SK-N-SH (cell line): ENCODE measurements at regions not wholly inside any gene's neighbourhood (a gene's known extent, or its start where the extent isn't known, plus 50 kb on each side); places are given as distances from the start of the nearest gene placed in this dataset.
"Not testable (repeated sequence)": the region's sequence is repeated elsewhere in the genome, so short reads cannot be mapped to it uniquely, and the experiment has no call there.

ENCODE experiments used
- CTCF ChIA-PET: fragments of 300-600, 350-600 bp; formaldehyde crosslinking; extraction: SDS; loops from one replicate; lab custom pipeline; 2021; lab: Yijun Ruan, JAX
- POLR2A ChIA-PET: fragments of 350-600 bp; sonication (Branson Sonifier 250); formaldehyde crosslinking; extraction: SDS; loops from one replicate; lab custom pipeline; 2020; ENCODE audit warnings: antibody characterized with exemption, inconsistent platforms; lab: Yijun Ruan, JAX
- DNase-seq: peaks from one replicate; pipeline ENCODE4 v3.0.0; 2012
- H2AFZ ChIP-seq: fragments of 200-600 bp; sonication (generic); 2 replicates; pipeline ENCODE4 v1.8.1; 2016; ENCODE audit warnings: antibody characterized with exemption, mild to moderate bottlenecking, low read depth
- H3F3A ChIP-seq: fragments of 200-600 bp; sonication (generic); replicated peaks from 2 replicates; pipeline ENCODE3; 2016; ENCODE audit warnings: antibody characterized with exemption, mild to moderate bottlenecking; ENCODE audit not compliant: insufficient read depth
- H3K27ac ChIP-seq, 2 experiments: fragments of 200-500 bp in 1 of 2; fragments of 200-600 bp in 1 of 2; sonication (Bioruptor generic) in 1 of 2; sonication (generic), shearing (Covaris generic) in 1 of 2; 2 replicates each; pipeline versions ENCODE4 v1.5.1 to v1.6.1; 2014 to 2016; ENCODE audit warnings: low read depth in 2 of 2, inconsistent platforms in 1 of 2, low read length in 1 of 2, mild to moderate bottlenecking in 1 of 2, mixed read lengths in 1 of 2
- H3K27me3 ChIP-seq: fragments of 200-600 bp; sonication (generic), shearing (Covaris generic); 2 replicates; pipeline ENCODE4 v1.6.1; 2016; ENCODE audit warnings: mixed run types; ENCODE audit not compliant: insufficient read depth
- H3K36me3 ChIP-seq, 2 experiments: fragments of 200-500 bp in 1 of 2; fragments of 200-600 bp in 1 of 2; sonication (Bioruptor generic) in 1 of 2; sonication (generic) in 1 of 2; replicated peaks in 1 of 2; 2 replicates each; pipeline versions ENCODE3 to v1.5.1; 2014 to 2016; ENCODE audit warnings: low read length in 1 of 2, mild to moderate bottlenecking in 1 of 2; ENCODE audit not compliant: insufficient read depth in 2 of 2, control insufficient read depth in 1 of 2
- H3K4me1 ChIP-seq, 2 experiments: fragments of 200-500 bp in 1 of 2; fragments of 200-600 bp in 1 of 2; sonication (Bioruptor generic) in 1 of 2; sonication (generic), shearing (Covaris generic) in 1 of 2; 2 replicates each; pipeline versions ENCODE4 v1.5.1 to v1.6.1; 2014 to 2016; ENCODE audit warnings: low read depth in 1 of 2, low read length in 1 of 2, mixed run types in 1 of 2; ENCODE audit not compliant: insufficient read depth in 2 of 2, control insufficient read depth in 1 of 2
- H3K4me2 ChIP-seq: fragments of 200-600 bp; sonication (generic), shearing (Covaris generic); 2 replicates; pipeline ENCODE4 v1.6.1; 2017; ENCODE audit warnings: mixed run types
- H3K4me3 ChIP-seq, 2 experiments: fragments of 200-500 bp in 1 of 2; fragments of 200-600 bp in 1 of 2; sonication (Bioruptor generic) in 1 of 2; sonication (generic), shearing (Covaris generic) in 1 of 2; 2 replicates each; pipeline versions ENCODE4 v1.5.1 to v1.8.1; 2014 to 2016; ENCODE audit warnings: low read depth in 2 of 2, inconsistent platforms in 1 of 2, low read length in 1 of 2, mild to moderate bottlenecking in 1 of 2, mixed read lengths in 1 of 2, moderate library complexity in 1 of 2
- H3K79me2 ChIP-seq: fragments of 200-600 bp; sonication (generic); 2 replicates; pipeline ENCODE4 v1.8.1; 2017; ENCODE audit warnings: mild to moderate bottlenecking; ENCODE audit not compliant: insufficient read depth
- H3K9ac ChIP-seq: fragments of 200-600 bp; sonication (generic); 2 replicates; pipeline ENCODE4 v1.6.1; 2017; ENCODE audit warnings: mixed run types
- H3K9me2 ChIP-seq: fragments of 200-600 bp; sonication (generic); 2 replicates; pipeline ENCODE4 v1.6.1; 2017; ENCODE audit warnings: mixed run types
- H3K9me3 ChIP-seq: fragments of 200-600 bp; sonication (generic); 2 replicates; pipeline ENCODE4 v1.6.1; 2017; ENCODE audit warnings: mixed run types, mild to moderate bottlenecking, moderate library complexity
- H4K20me1 ChIP-seq: fragments of 200-600 bp; sonication (generic); 2 replicates; pipeline ENCODE4 v1.6.1; 2017; ENCODE audit warnings: mild to moderate bottlenecking, mixed run types; ENCODE audit not compliant: insufficient read depth
- ELF1 ChIP-seq: IDR thresholded peaks from 2 replicates; pipeline ENCODE4 v1.4.0; 2012
- EP300 ChIP-seq, 2 experiments: IDR thresholded peaks; 2 replicates each; pipeline versions ENCODE4 v1.4.0 to v1.6.1; 2012; ENCODE audit warnings: borderline replicate concordance in 1 of 2, low read depth in 1 of 2, low read length in 1 of 2
- EZH2phosphoT487 ChIP-seq: fragments of 200-600 bp; sonication (generic); IDR thresholded peaks from 2 replicates; pipeline ENCODE4 v1.6.1; 2017; ENCODE audit warnings: low read depth, mixed run types, mild to moderate bottlenecking, antibody characterized with exemption, moderate library complexity, borderline replicate concordance
- FOXJ3 ChIP-seq: sonication (generic); formaldehyde crosslinking; IDR thresholded peaks from 2 replicates; pipeline ENCODE4 v1.5.1; 2020; ENCODE audit warnings: mild to moderate bottlenecking, missing genetic modification reagents
- GABPA ChIP-seq: IDR thresholded peaks from 2 replicates; pipeline ENCODE4 v1.4.0; 2012; ENCODE audit warnings: low read depth, mild to moderate bottlenecking
- GATA2 ChIP-seq: sonication (generic); formaldehyde crosslinking; IDR thresholded peaks from 2 replicates; pipeline ENCODE4 v1.5.0; 2020; ENCODE audit warnings: mild to moderate bottlenecking, missing genetic modification reagents
- MEF2A ChIP-seq: IDR thresholded peaks from 2 replicates; pipeline ENCODE4 v1.4.0; 2012; ENCODE audit warnings: low read depth, borderline replicate concordance
- NRF1 ChIP-seq: IDR thresholded peaks from 2 replicates; pipeline ENCODE4 v1.6.1; 2012; ENCODE audit warnings: low read depth, mild to moderate bottlenecking, low read length
- POLR2AphosphoS5 ChIP-seq: IDR thresholded peaks from 2 replicates; pipeline ENCODE4 v1.6.1; 2012; ENCODE audit warnings: low read depth, low read length
- RAD21 ChIP-seq: IDR thresholded peaks from 2 replicates; pipeline ENCODE4 v1.6.1; 2012; ENCODE audit warnings: mild to moderate bottlenecking, low read length
- SIN3A ChIP-seq: IDR thresholded peaks from 2 replicates; pipeline ENCODE4 v1.6.1; 2012; ENCODE audit warnings: low read depth, mild to moderate bottlenecking, low read length, moderate library complexity, borderline replicate concordance
- TCF12 ChIP-seq: IDR thresholded peaks from 2 replicates; pipeline ENCODE4 v1.4.0; 2012
- TEAD4 ChIP-seq: IDR thresholded peaks from 2 replicates; pipeline ENCODE4 v1.4.0; 2012; ENCODE audit warnings: mild to moderate bottlenecking, borderline replicate concordance; ENCODE audit not compliant: insufficient read depth
- USF2 ChIP-seq: fragments of 150-350 bp; IDR thresholded peaks from 2 replicates; pipeline ENCODE4 v1.6.1; 2017; ENCODE audit warnings: antibody characterized with exemption, low read length, low read depth, borderline replicate concordance
- WGBS: methylation state at CpG from one replicate; pipeline ENCODE4 v1.1.6; 2017; ENCODE audit warnings: low lambda C conversion rate; 5-methylcytosine and 5-hydroxymethylcytosine counted together
- TF ChIP-seq, protein P1 (sequence below): IDR thresholded peaks from 2 replicates; pipeline ENCODE4 v1.4.0; 2012; ENCODE audit warnings: low read depth, borderline replicate concordance
- TF ChIP-seq, protein P2 (sequence below): fragments of 200-600 bp; sonication (generic); IDR thresholded peaks from 2 replicates; pipeline ENCODE4 v1.6.1; 2017; ENCODE audit warnings: antibody characterized with exemption, mild to moderate bottlenecking, moderate library complexity
- TF ChIP-seq, protein P3 (sequence below): IDR thresholded peaks from 2 replicates; pipeline ENCODE4; 2012
- TF ChIP-seq, protein P4 (sequence below): fragments of 150-350 bp; IDR thresholded peaks from 2 replicates; pipeline ENCODE4 v1.6.1; 2016; ENCODE audit warnings: mild to moderate bottlenecking, low read depth, low read length

GRCh38 chr2:242048479-242048878 lies 178.9 kb downstream of the RTP5 start:
- H3K27ac ChIP-seq, result no peak overlapping the region
- ChIA-PET POLR2A (no interaction called here), CTCF (no interaction called here)
- H3K4me1 ChIP-seq, result no peaks in the 10 kb centered on the region
- no peak overlapping the region for H3K4me3 ChIP-seq
- WGBS, result 63% methylated on average over 2 of the region's 2 CpGs
- TF ChIP-seq POLR2AphosphoS5 (no peak), RAD21 (no peak), USF2 (no peak), GATA2 (CRISPR knock-in tag) (no peak), GABPA (no peak), ELF1 (no peak), FOXJ3 (no peak), EZH2phosphoT487 (no peak), NRF1 (no peak), EP300 (IDR thresholded peaks at IDR 0.05; ENCODE audit: borderline replicate concordance in 1 of 2, low read depth in 1 of 2, low read length in 1 of 2) (no peak), TEAD4 (no peak), SIN3A (no peak), TCF12 (no peak), MEF2A (no peak)
- TF ChIP-seq, protein P1, sequence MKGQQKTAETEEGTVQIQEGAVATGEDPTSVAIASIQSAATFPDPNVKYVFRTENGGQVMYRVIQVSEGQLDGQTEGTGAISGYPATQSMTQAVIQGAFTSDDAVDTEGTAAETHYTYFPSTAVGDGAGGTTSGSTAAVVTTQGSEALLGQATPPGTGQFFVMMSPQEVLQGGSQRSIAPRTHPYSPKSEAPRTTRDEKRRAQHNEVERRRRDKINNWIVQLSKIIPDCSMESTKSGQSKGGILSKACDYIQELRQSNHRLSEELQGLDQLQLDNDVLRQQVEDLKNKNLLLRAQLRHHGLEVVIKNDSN, result no peak
- TF ChIP-seq, protein P2, sequence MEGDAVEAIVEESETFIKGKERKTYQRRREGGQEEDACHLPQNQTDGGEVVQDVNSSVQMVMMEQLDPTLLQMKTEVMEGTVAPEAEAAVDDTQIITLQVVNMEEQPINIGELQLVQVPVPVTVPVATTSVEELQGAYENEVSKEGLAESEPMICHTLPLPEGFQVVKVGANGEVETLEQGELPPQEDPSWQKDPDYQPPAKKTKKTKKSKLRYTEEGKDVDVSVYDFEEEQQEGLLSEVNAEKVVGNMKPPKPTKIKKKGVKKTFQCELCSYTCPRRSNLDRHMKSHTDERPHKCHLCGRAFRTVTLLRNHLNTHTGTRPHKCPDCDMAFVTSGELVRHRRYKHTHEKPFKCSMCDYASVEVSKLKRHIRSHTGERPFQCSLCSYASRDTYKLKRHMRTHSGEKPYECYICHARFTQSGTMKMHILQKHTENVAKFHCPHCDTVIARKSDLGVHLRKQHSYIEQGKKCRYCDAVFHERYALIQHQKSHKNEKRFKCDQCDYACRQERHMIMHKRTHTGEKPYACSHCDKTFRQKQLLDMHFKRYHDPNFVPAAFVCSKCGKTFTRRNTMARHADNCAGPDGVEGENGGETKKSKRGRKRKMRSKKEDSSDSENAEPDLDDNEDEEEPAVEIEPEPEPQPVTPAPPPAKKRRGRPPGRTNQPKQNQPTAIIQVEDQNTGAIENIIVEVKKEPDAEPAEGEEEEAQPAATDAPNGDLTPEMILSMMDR, result no peak
- TF ChIP-seq, protein P3, sequence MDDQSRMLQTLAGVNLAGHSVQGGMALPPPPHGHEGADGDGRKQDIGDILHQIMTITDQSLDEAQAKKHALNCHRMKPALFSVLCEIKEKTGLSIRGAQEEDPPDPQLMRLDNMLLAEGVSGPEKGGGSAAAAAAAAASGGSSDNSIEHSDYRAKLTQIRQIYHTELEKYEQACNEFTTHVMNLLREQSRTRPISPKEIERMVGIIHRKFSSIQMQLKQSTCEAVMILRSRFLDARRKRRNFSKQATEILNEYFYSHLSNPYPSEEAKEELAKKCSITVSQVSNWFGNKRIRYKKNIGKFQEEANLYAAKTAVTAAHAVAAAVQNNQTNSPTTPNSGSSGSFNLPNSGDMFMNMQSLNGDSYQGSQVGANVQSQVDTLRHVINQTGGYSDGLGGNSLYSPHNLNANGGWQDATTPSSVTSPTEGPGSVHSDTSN, result no peak
- TF ChIP-seq, protein P4, sequence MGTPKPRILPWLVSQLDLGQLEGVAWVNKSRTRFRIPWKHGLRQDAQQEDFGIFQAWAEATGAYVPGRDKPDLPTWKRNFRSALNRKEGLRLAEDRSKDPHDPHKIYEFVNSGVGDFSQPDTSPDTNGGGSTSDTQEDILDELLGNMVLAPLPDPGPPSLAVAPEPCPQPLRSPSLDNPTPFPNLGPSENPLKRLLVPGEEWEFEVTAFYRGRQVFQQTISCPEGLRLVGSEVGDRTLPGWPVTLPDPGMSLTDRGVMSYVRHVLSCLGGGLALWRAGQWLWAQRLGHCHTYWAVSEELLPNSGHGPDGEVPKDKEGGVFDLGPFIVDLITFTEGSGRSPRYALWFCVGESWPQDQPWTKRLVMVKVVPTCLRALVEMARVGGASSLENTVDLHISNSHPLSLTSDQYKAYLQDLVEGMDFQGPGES, result no peak
- no peak overlapping the region for H3K9ac ChIP-seq
- H3K9me3 ChIP-seq, result no peaks in the 10 kb centered on the region
- H3K4me2 ChIP-seq, result no peak overlapping the region
- H3K36me3 ChIP-seq, result no peaks in the 10 kb centered on the region
- no peak for DNase-seq
- no peaks in the 10 kb centered on the region for H3K79me2 ChIP-seq
- no peaks in the 10 kb centered on the region for H3F3A ChIP-seq
- no peaks in the 10 kb centered on the region for H3K9me2 ChIP-seq
- no peaks in the 10 kb centered on the region for H4K20me1 ChIP-seq
- H2AFZ ChIP-seq, result no peak overlapping the region
- peaks cover 13% of the 10 kb centered on the region; the same call in 1 of the 2 replicates for H3K27me3 ChIP-seq

GRCh38 chr2:242049492-242049891 lies 180.0 kb downstream of the RTP5 start:
- H3K9me3 ChIP-seq, DNase-seq, H3K79me2 ChIP-seq, H3K4me1 ChIP-seq, POLR2A ChIA-PET, H3K27ac ChIP-seq, CTCF ChIA-PET, H3K36me3 ChIP-seq, H3K4me3 ChIP-seq, H4K20me1 ChIP-seq, H2AFZ ChIP-seq, H3K9me2 ChIP-seq, H3F3A ChIP-seq, H3K9ac ChIP-seq, H3K4me2 ChIP-seq: not testable (repeated sequence)
- 79% methylated on average over 7 of the region's 7 CpGs for WGBS
- peaks cover 13% of the 10 kb centered on the region; the same call in 1 of the 2 replicates for H3K27me3 ChIP-seq
